ENCODE measurements at regions not wholly inside any gene's neighbourhood (a gene's known extent, or its start where the extent isn't known, plus 50 kb on each side); places are given as distances from the start of the nearest gene placed in this dataset.

DNA sequence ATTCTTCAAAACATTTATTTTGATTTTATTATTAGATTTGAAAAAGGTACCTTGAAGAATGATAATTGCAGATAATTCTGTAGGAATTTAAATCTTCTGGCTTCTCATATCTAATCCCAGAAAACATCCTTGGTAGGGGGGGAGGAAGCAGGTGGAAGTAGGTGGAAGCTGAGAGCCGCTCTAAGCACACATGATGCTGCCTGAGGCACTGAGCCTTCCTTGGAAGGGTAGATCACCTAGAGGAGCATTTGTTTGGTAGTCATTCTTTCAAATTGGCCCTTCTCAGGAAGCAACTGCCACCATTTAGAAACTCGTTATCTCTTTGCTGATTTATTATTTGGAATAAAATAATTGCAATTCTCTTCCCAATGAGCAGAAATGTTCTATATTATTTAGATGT lies 623.3 kb downstream of the CD109 start:
- no peaks in the 10 kb centered on the region for H3K9me3 ChIP-seq (ENCODE audit: control insufficient read depth in 2 of 3, insufficient read depth in 1 of 3, low read length in 3 of 3)
- no peak for FAIRE-seq
- no peak overlapping the region for H3K4me3 ChIP-seq (ENCODE audit: low read length in 3 of 3)
- H3K36me3 ChIP-seq (ENCODE audit: control insufficient read depth in 2 of 3, insufficient read depth in 3 of 3, low read length in 3 of 3), result no peaks in the 10 kb centered on the region
- H3K9ac ChIP-seq (ENCODE audit: low read length in 3 of 3), result no peak overlapping the region
- no peak overlapping the region for H3K27ac ChIP-seq (ENCODE audit: low read depth in 2 of 2, low read length in 2 of 2)
- no peaks in the 10 kb centered on the region for H3K4me1 ChIP-seq (ENCODE audit: control insufficient read depth in 2 of 3, insufficient read depth in 2 of 3, low read depth in 1 of 3, low read length in 3 of 3)
- intact Hi-C loops (cut with DNase I), result no loop called here
- TF ChIP-seq, protein P1, sequence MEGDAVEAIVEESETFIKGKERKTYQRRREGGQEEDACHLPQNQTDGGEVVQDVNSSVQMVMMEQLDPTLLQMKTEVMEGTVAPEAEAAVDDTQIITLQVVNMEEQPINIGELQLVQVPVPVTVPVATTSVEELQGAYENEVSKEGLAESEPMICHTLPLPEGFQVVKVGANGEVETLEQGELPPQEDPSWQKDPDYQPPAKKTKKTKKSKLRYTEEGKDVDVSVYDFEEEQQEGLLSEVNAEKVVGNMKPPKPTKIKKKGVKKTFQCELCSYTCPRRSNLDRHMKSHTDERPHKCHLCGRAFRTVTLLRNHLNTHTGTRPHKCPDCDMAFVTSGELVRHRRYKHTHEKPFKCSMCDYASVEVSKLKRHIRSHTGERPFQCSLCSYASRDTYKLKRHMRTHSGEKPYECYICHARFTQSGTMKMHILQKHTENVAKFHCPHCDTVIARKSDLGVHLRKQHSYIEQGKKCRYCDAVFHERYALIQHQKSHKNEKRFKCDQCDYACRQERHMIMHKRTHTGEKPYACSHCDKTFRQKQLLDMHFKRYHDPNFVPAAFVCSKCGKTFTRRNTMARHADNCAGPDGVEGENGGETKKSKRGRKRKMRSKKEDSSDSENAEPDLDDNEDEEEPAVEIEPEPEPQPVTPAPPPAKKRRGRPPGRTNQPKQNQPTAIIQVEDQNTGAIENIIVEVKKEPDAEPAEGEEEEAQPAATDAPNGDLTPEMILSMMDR (IDR thresholded peaks at IDR 0.05; ENCODE audit: borderline replicate concordance, extremely low read depth, insufficient read depth), result no peak
- no peak for DNase-seq
- no peaks in the 10 kb centered on the region for H3K27me3 ChIP-seq (ENCODE audit: control insufficient read depth, insufficient read depth, low read length)

DNA sequence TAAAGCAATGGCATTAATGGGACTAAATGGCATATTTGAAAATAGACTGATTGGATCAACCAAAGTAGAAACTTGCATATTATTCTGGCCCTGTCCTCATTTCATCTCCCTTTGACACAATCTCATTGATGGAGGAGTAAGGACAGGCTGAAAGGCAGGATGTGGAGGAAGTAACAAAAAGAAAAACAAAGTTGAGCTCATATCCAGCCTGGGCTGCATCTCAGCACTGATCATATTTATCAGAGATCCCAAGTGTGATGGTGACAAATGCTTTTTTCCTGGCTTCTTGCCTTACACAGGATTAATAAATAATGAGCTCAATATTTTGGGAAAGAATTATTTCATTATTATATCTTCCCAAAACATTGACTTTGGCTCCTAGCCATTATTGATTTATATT lies 622.7 kb downstream of the CD109 start:
- Histone ChIP-seq H3K9me3 (ENCODE audit: control insufficient read depth in 2 of 3, insufficient read depth in 1 of 3, low read length in 3 of 3) (no peaks in the 10 kb centered on the region), H3K4me1 (ENCODE audit: control insufficient read depth in 2 of 3, insufficient read depth in 2 of 3, low read depth in 1 of 3, low read length in 3 of 3) (no peaks in the 10 kb centered on the region), H3K36me3 (ENCODE audit: control insufficient read depth in 2 of 3, insufficient read depth in 3 of 3, low read length in 3 of 3) (no peaks in the 10 kb centered on the region), H3K27ac (ENCODE audit: low read depth in 2 of 2, low read length in 2 of 2) (no peak overlapping the region), H3K9ac (ENCODE audit: low read length in 3 of 3) (no peak overlapping the region), H3K27me3 (ENCODE audit: control insufficient read depth, insufficient read depth, low read length) (no peaks in the 10 kb centered on the region), H3K4me3 (ENCODE audit: low read length in 3 of 3) (no peak overlapping the region)
- FAIRE-seq, result peak; percentile 39
- TF ChIP-seq, protein P1 (IDR thresholded peaks at IDR 0.05; ENCODE audit: borderline replicate concordance, extremely low read depth, insufficient read depth), result no peak
- intact Hi-C loops (cut with DNase I), result no loop called here
- no peak for DNase-seq

DNA sequence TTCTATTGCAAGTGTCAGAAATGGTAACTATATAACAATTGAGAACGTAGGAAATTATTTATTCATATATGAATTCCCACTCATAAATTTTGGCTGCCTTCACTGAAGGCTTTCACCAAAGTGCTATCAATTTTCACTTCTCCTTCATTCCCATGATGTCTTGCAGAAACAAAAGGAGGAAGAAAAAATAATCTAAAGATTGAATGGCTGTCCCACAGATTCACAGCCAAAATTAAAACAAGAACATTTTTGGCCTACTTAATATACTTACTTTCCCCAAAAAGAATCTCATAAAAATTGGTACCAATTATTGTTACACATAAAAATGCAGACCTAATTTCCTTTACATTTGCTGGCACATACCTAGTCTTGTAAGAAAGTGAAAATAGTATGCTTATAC lies 616.1 kb downstream of the CD109 start:
- DNase-seq (no peak), FAIRE-seq (no peak)
- H3K27me3 ChIP-seq (ENCODE audit: control insufficient read depth, insufficient read depth, low read length), result no peaks in the 10 kb centered on the region
- H3K4me3 ChIP-seq (ENCODE audit: low read length in 3 of 3), result no peak overlapping the region
- intact Hi-C loops (cut with DNase I), result no loop called here
- H3K27ac ChIP-seq (ENCODE audit: low read depth in 2 of 2, low read length in 2 of 2), result no peak overlapping the region
- H3K9ac ChIP-seq (ENCODE audit: low read length in 3 of 3), result no peak overlapping the region
- TF ChIP-seq, protein P1 (IDR thresholded peaks at IDR 0.05; ENCODE audit: borderline replicate concordance, extremely low read depth, insufficient read depth), result no peak
- H3K9me3 ChIP-seq (ENCODE audit: control insufficient read depth in 2 of 3, insufficient read depth in 1 of 3, low read length in 3 of 3), result no peaks in the 10 kb centered on the region
- H3K4me1 ChIP-seq (ENCODE audit: control insufficient read depth in 2 of 3, insufficient read depth in 2 of 3, low read depth in 1 of 3, low read length in 3 of 3), result no peaks in the 10 kb centered on the region
- no peaks in the 10 kb centered on the region for H3K36me3 ChIP-seq (ENCODE audit: control insufficient read depth in 2 of 3, insufficient read depth in 3 of 3, low read length in 3 of 3)

DNA sequence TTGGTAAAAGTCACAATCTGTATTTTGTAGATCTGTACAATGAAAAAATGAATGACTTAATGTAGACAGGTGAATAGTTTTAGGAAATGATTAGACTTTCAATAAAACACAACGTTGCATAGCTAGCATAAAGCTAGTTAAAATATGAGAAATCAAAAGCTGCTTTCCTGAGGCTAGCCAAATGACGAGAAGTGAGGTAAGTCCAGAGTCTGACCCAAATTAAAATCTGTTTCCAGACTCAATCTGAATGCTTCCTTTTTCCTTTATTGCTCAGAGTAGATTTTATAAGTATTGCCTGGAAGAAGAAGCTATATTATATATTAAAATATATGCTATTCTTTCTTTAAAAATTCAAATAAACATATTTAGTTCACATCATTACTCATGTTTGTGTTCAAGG lies 615.4 kb downstream of the CD109 start:
- Histone ChIP-seq H3K4me1 (ENCODE audit: control insufficient read depth in 2 of 3, insufficient read depth in 2 of 3, low read depth in 1 of 3, low read length in 3 of 3) (no peaks in the 10 kb centered on the region), H3K9ac (ENCODE audit: low read length in 3 of 3) (no peak overlapping the region), H3K4me3 (ENCODE audit: low read length in 3 of 3) (no peak overlapping the region), H3K36me3 (ENCODE audit: control insufficient read depth in 2 of 3, insufficient read depth in 3 of 3, low read length in 3 of 3) (no peaks in the 10 kb centered on the region), H3K27me3 (ENCODE audit: control insufficient read depth, insufficient read depth, low read length) (no peaks in the 10 kb centered on the region), H3K27ac (ENCODE audit: low read depth in 2 of 2, low read length in 2 of 2) (no peak overlapping the region), H3K9me3 (ENCODE audit: control insufficient read depth in 2 of 3, insufficient read depth in 1 of 3, low read length in 3 of 3) (no peaks in the 10 kb centered on the region)
- DNase-seq (no peak), FAIRE-seq (no peak)
- intact Hi-C loops (cut with DNase I), result no loop called here
- TF ChIP-seq, protein P1 (IDR thresholded peaks at IDR 0.05; ENCODE audit: borderline replicate concordance, extremely low read depth, insufficient read depth), result no peak
